Heart left ventricle (tissue), 16 donors: ENCODE measurements at regions not wholly inside any gene's neighbourhood (a gene's known extent, or its start where the extent isn't known, plus 50 kb on each side); places are given as distances from the start of the nearest gene placed in this dataset.
"Not testable (repeated sequence)": the region's sequence is repeated elsewhere in the genome, so short reads cannot be mapped to it uniquely, and the experiment has no call there.

Experiments used
- ATAC-seq, 4 donors: fragments of 200-7000 bp; cut with Tn5 transposase; one replicate each; pipeline ENCODE4 v1.9.1; 2020 to 2022; ENCODE audit warnings: moderate library complexity in 4 of 4, mild to moderate bottlenecking in 3 of 4, moderate number of reproducible peaks in 1 of 4
- DNase-seq, 5 donors: peaks; one replicate each; pipeline ENCODE4 v3.0.0-alpha.2; 2020
- H3K27ac ChIP-seq, 12 donors: fragments of 200-600 bp; sonication (generic) in 4 of 12; one replicate each; pipeline versions ENCODE4 v1.5.0 to v1.8.0; 2016 to 2022; ENCODE audit warnings: mild to moderate bottlenecking in 2 of 12
- H3K27me3 ChIP-seq, 9 donors: fragments of 200-600 bp; sonication (generic) in 2 of 9; one replicate each; pipeline versions ENCODE4 v1.5.1 to v1.8.0; 2016 to 2022; ENCODE audit warnings: mild to moderate bottlenecking in 3 of 9
- H3K36me3 ChIP-seq, 9 donors: fragments of 200-600 bp; sonication (generic) in 2 of 9; one replicate each; pipeline versions ENCODE4 v1.5.0 to v1.8.0; 2018 to 2022; ENCODE audit warnings: mild to moderate bottlenecking in 2 of 9
- H3K4me1 ChIP-seq, 12 donors: fragments of 200-600 bp; sonication (generic) in 4 of 12; one replicate each; pipeline versions ENCODE4 v1.5.0 to v1.8.0; 2016 to 2022; ENCODE audit warnings: mild to moderate bottlenecking in 3 of 12
- H3K4me3 ChIP-seq, 12 donors: fragments of 200-600 bp; sonication (generic) in 4 of 12; one replicate each; pipeline versions ENCODE4 v1.5.0 to v1.8.0; 2017 to 2022; ENCODE audit warnings: mild to moderate bottlenecking in 9 of 12, moderate library complexity in 4 of 12
- H3K9me3 ChIP-seq, 12 donors: fragments of 200-600 bp; sonication (generic) in 4 of 12; one replicate each; pipeline versions ENCODE4 v1.5.0 to v1.8.0; 2016 to 2022; ENCODE audit warnings: mild to moderate bottlenecking in 1 of 12
- POLR2A ChIP-seq, 2 donors: fragments of 450-650 bp; IDR thresholded peaks; one replicate each; pipeline ENCODE4 v1.6.1; 2017; ENCODE audit warnings: antibody characterized with exemption in 2 of 2, mild to moderate bottlenecking in 2 of 2, moderate library complexity in 2 of 2
- WGBS, 4 donors: extraction: QIAGEN DNeasy Blood & Tissue Kit in 2 of 4; methylation state at CpG; one replicate each; pipeline versions ENCODE4 v1.1.5 to v1.1.7; 2013 to 2018; 5-methylcytosine and 5-hydroxymethylcytosine counted together
- intact Hi-C, 10 donors: fragments of 100-400 bp; cut with DNase I; formaldehyde crosslinking; loops; one replicate each; pipeline versions ENCODE4 v1.11.1 to v1.14.2; 2022
- TF ChIP-seq, protein P1 (sequence below), 12 donors: fragments of 200-600 bp; sonication (generic) in 4 of 12; IDR thresholded peaks; one replicate each; pipeline versions ENCODE4 v1.5.0 to v1.8.0; 2018 to 2022; ENCODE audit warnings: antibody characterized with exemption in 12 of 12, mild to moderate bottlenecking in 5 of 12
- donor health status: ischemic (EF 13 %, LVEDD 7.1; RV severe dilation, severe dysfunction).
- donor health status: healthy with polysubstance abuse.
- donor health status: DM: no; HTN: yes; CAD: no.
- donor health status: DM: no; HTN: no; CAD: no.
- donor health status: ischemic (EF 25% LVEDD 6.9; RV normal size, moderate dysfunction).
- donor health status: ischemic (EF 25% LVEDD 5.7; RV mildly dilated, moderate dysfunction).
- donor health status: healthy.
- donor health status: DM: yes; HTN: yes; CAD: no.
- donor health status: ischemic (EF 35%, LVEDD 5.7; RV mildly dilated, moderate dysfunction).
- donor health status: nonischemic (EF 11% LVEDD 7.7; RV severe dilation, severe dysfunction).
- donor health status: DM: yes; HTN: yes; CAD: no.
- donor health status: PGD.
- donor health status: ischemic (EF 29% LVEDD 5.4; RV normal size, mild dysfunction).
- donor health status: nonischemic (EF 23%, LVEDD 6.1; RV moderate dilation, normal function).

DNA sequence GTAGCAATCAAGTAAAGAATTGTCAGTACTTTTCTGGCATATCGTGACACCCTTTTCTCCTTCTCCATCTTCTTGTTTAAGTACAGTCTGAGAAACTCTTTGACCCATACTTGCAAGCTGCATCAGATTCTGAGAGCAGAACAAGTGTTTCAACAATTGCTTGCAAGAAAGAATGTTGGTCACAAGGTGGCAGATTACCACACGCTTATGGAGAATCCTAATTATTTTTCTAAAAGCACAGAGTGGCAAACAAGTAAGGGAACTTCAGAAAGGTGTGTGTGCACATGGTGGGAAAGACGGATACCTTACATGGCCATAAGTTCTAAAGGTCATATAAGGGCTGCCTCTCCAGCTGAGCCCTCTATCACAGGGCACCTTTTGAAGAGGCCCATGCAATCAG lies 136.4 kb upstream of the FGF13 start:
- 33 to 47% (median 41%) methylated on average over 3 of the region's 3 CpGs for WGBS, 4 donors
- Histone ChIP-seq H3K36me3 (no peaks in the 10 kb centered on the region), H3K27ac (no peak overlapping the region), H3K27me3 (peaks cover 0 to 6% (median 0%) of the 10 kb centered on the region in 9 donors), H3K4me1 (no peaks in the 10 kb centered on the region), H3K9me3 (no peaks in the 10 kb centered on the region), H3K4me3 (no peak overlapping the region)
- ATAC-seq (peak in 1 of 4 donors; percentile 48), DNase-seq (no peak)
- intact Hi-C loops: no loop called here
- TF ChIP-seq, protein P1, sequence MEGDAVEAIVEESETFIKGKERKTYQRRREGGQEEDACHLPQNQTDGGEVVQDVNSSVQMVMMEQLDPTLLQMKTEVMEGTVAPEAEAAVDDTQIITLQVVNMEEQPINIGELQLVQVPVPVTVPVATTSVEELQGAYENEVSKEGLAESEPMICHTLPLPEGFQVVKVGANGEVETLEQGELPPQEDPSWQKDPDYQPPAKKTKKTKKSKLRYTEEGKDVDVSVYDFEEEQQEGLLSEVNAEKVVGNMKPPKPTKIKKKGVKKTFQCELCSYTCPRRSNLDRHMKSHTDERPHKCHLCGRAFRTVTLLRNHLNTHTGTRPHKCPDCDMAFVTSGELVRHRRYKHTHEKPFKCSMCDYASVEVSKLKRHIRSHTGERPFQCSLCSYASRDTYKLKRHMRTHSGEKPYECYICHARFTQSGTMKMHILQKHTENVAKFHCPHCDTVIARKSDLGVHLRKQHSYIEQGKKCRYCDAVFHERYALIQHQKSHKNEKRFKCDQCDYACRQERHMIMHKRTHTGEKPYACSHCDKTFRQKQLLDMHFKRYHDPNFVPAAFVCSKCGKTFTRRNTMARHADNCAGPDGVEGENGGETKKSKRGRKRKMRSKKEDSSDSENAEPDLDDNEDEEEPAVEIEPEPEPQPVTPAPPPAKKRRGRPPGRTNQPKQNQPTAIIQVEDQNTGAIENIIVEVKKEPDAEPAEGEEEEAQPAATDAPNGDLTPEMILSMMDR (IDR thresholded peaks at IDR 0.05): peak in 5 of 12 donors; percentile 10 to 25 (median 17)
- TF ChIP-seq POLR2A (IDR thresholded peaks at IDR 0.05): no peak

DNA sequence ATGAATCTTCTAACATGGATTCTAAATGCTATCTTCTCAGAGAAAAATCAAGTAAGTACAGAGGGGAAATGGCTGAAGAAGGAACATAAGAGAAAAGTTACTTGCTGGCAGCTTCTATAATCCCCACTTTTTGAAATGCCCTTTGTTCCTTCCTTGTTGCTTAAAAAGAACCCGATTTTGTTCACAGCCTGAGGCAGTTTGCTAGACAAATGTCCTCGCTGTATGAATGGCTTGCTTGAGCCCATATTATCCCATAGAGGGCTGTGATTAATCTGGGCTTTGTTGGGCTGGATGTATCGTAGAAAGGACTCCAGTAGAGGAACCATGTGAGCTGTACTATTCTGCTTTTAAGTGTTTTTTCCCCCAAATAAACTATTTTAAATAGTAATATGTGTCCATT lies 134.3 kb upstream of the FGF13 start:
- H3K27ac ChIP-seq: no peak overlapping the region
- intact Hi-C loops: no loop called here
- WGBS, 4 donors: 43 to 94% (median 76%) methylated on average over 3 of the region's 3 CpGs
- DNase-seq (no peak), ATAC-seq (no peak)
- no peak for TF ChIP-seq POLR2A (IDR thresholded peaks at IDR 0.05)
- no peaks in the 10 kb centered on the region for H3K36me3 ChIP-seq
- no peak overlapping the region for H3K4me3 ChIP-seq
- H3K9me3 ChIP-seq: no peaks in the 10 kb centered on the region
- H3K4me1 ChIP-seq: no peaks in the 10 kb centered on the region
- peaks cover 0 to 17% (median 0%) of the 10 kb centered on the region in 9 donors for H3K27me3 ChIP-seq

DNA sequence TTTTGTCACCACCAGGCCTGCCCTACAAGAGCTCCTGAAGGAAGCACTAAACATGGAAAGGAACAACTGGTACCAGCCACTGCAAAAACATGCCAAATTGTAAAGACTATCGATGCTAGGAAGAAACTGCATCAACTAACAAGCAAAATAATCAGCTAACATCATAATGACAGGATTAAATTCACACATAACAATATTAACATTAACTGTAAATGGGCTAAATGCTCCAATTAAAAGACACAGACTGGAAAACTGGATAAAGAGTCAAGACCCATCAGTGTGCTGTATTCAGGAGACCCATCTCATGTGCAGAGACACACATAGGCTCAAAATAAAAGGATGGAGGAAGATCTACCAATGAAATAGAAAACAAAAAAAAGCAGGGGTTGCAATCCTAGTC lies 95.9 kb upstream of the FGF13 start:
- intact Hi-C loops, H3K9me3 ChIP-seq, ATAC-seq, H3K27me3 ChIP-seq, H3K27ac ChIP-seq, H3K4me1 ChIP-seq, DNase-seq, H3K4me3 ChIP-seq, H3K36me3 ChIP-seq: not testable (repeated sequence)
- 79 to 95% (median 89%) methylated on average over 1 of the region's 1 CpG for WGBS, 4 donors

- Histone ChIP-seq H3K27me3 (no peaks in the 10 kb centered on the region), H3K36me3 (no peaks in the 10 kb centered on the region), H3K4me1 (no peaks in the 10 kb centered on the region), H3K4me3 (no peak overlapping the region), H3K9me3 (no peaks in the 10 kb centered on the region), H3K27ac (no peak overlapping the region)
- ATAC-seq (no peak), DNase-seq (no peak)
- TF ChIP-seq POLR2A (IDR thresholded peaks at IDR 0.05): no peak
- TF ChIP-seq, protein P1 (IDR thresholded peaks at IDR 0.05): no peak
- 96 to 100% (median 99%) methylated on average over 1 of the region's 1 CpG for WGBS, 4 donors
- intact Hi-C loops: no loop called here
Measured at GRCh38 chrX:138794246-138794645, 82.7 kb upstream of the FGF13 start.

- Histone ChIP-seq H3K4me1 (no peaks in the 10 kb centered on the region), H3K27ac (no peak overlapping the region), H3K36me3 (no peaks in the 10 kb centered on the region), H3K9me3 (no peaks in the 10 kb centered on the region), H3K27me3 (no peaks in the 10 kb centered on the region), H3K4me3 (no peak overlapping the region)
- TF ChIP-seq, protein P1 (IDR thresholded peaks at IDR 0.05): no peak
- no peak for TF ChIP-seq POLR2A (IDR thresholded peaks at IDR 0.05)
- 31 to 64% (median 49%) methylated on average over 1 of the region's 1 CpG for WGBS, 4 donors
- intact Hi-C loops: no loop called here
- DNase-seq: no peak
- no peak for ATAC-seq
Measured at GRCh38 chrX:138791551-138791950, 80.0 kb upstream of the FGF13 start.
